ENCODE measurements at regions not wholly inside any gene's neighbourhood (a gene's known extent, or its start where the extent isn't known, plus 50 kb on each side); places are given as distances from the start of the nearest gene placed in this dataset.

- TF ChIP-seq, protein P1, sequence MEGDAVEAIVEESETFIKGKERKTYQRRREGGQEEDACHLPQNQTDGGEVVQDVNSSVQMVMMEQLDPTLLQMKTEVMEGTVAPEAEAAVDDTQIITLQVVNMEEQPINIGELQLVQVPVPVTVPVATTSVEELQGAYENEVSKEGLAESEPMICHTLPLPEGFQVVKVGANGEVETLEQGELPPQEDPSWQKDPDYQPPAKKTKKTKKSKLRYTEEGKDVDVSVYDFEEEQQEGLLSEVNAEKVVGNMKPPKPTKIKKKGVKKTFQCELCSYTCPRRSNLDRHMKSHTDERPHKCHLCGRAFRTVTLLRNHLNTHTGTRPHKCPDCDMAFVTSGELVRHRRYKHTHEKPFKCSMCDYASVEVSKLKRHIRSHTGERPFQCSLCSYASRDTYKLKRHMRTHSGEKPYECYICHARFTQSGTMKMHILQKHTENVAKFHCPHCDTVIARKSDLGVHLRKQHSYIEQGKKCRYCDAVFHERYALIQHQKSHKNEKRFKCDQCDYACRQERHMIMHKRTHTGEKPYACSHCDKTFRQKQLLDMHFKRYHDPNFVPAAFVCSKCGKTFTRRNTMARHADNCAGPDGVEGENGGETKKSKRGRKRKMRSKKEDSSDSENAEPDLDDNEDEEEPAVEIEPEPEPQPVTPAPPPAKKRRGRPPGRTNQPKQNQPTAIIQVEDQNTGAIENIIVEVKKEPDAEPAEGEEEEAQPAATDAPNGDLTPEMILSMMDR (IDR thresholded peaks at IDR 0.05; ENCODE audit: extremely low read depth, insufficient read depth, missing control alignments) = no peak
- DNase-seq (ENCODE audit: low spot score) = no peak
- in situ Hi-C loops (cut with MboI; ENCODE audit: low pct_unique_long_range_greater_than_20kb, low sequenced_read_pairs, unreplicated experiment) = no loop called here
Observed at GRCh38 chr2:194765723-194766122, 891.3 kb upstream of the SLC39A10 start.

DNA sequence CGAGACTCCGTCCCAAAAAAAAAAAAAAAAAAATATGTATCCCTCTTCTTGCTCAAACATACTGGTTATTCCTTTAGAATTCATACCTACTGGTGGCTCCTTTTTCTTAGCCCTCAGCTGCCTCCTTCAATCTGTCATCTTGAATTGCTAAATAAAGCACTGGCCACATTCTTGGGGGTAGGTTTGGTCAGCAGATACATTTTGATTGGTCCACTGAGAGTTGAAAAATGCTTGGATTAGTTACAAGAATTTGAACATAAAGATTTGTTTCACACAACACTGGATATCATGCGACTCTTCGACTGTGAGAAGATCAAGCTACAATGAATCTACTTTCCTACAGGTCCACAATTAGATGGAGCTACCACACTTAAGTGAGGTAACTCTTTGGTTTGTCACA lies 906.1 kb upstream of the SLC39A10 start:
- TF ChIP-seq, protein P1 (IDR thresholded peaks at IDR 0.05; ENCODE audit: extremely low read depth, insufficient read depth, missing control alignments) = no peak
- no peak for DNase-seq (ENCODE audit: low spot score)
- in situ Hi-C loops (cut with MboI; ENCODE audit: low pct_unique_long_range_greater_than_20kb, low sequenced_read_pairs, unreplicated experiment) = no loop called here

- TF ChIP-seq, protein P1 (IDR thresholded peaks at IDR 0.05; ENCODE audit: extremely low read depth, insufficient read depth, missing control alignments) = no peak
- in situ Hi-C loops (cut with MboI; ENCODE audit: low pct_unique_long_range_greater_than_20kb, low sequenced_read_pairs, unreplicated experiment) = no loop called here
- no peak for DNase-seq (ENCODE audit: low spot score)
Observed at GRCh38 chr2:194745557-194746146, 911.4 kb upstream of the SLC39A10 start.

DNA sequence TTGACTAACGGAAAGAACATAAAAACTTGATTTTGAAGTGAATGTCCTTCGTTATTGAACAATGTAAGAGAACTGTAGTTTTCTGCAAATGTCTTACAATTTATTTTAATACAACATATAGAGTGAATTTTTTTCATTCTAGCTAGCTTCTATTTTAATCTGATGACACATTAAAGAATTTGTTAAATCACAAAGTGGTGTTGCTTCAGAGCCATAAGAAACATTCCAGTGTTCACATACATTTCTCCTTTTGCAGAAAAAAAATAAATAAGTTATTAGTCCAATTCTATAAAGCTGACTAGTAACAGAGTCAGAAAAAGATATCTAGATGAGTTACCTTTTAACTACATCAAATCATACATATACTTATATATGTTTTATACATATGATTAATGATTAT lies 914.3 kb upstream of the SLC39A10 start:
- no peak for DNase-seq (ENCODE audit: low spot score)
- in situ Hi-C loops (cut with MboI; ENCODE audit: low pct_unique_long_range_greater_than_20kb, low sequenced_read_pairs, unreplicated experiment) = no loop called here
- TF ChIP-seq, protein P1 (IDR thresholded peaks at IDR 0.05; ENCODE audit: extremely low read depth, insufficient read depth, missing control alignments) = no peak

- DNase-seq (ENCODE audit: low spot score) = no peak
- TF ChIP-seq, protein P1 (IDR thresholded peaks at IDR 0.05; ENCODE audit: extremely low read depth, insufficient read depth, missing control alignments) = no peak
- in situ Hi-C loops (cut with MboI; ENCODE audit: low pct_unique_long_range_greater_than_20kb, low sequenced_read_pairs, unreplicated experiment) = no loop called here
Observed at GRCh38 chr2:194739217-194739616, 917.8 kb upstream of the SLC39A10 start.

DNA sequence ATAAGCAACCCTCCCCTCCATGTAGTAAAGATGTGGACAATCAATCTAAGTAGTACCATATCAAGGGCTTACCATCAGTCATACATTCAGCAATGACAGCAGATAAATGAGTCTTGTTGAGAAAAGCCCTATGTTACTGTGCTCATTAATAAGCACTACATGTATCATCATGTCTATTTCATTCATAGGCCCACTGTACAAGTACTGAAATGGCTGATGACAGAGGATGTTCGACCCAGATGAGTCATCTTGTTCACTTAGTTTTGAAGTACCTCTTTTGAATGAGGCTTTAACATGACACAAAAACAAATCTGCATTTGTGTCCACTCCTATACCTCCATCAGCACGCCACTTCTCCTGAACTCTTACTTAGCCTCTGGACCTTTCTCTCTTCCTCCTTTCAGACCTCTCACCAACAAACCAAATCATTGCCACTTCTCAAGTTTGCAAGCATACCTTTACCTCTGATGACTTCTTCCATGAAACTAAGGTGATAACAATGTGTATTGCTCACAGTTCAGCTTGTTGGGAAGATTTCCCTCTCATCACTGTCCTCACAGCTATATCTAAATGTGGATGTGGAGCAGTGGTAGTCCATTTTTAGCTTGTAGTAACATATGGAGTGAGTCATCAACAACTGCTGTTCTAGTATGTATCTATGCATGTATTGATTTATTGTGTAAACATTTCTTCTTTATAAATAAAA lies 921.0 kb upstream of the SLC39A10 start:
- TF ChIP-seq, protein P1 (IDR thresholded peaks at IDR 0.05; ENCODE audit: extremely low read depth, insufficient read depth, missing control alignments) = no peak
- in situ Hi-C loops (cut with MboI; ENCODE audit: low pct_unique_long_range_greater_than_20kb, low sequenced_read_pairs, unreplicated experiment) = no loop called here
- no peak for DNase-seq (ENCODE audit: low spot score)
